BJ (cell line): ENCODE measurements at regions not wholly inside any gene's neighbourhood (a gene's known extent, or its start where the extent isn't known, plus 50 kb on each side); places are given as distances from the start of the nearest gene placed in this dataset.

Source experiments
- CTCF ChIA-PET: fragments of 350-600 bp; formaldehyde crosslinking; extraction: SDS; loops from one replicate; lab custom pipeline; 2021; ENCODE audit warnings: antibody characterized with exemption, inconsistent platforms; lab: Yijun Ruan, JAX
- POLR2A ChIA-PET: fragments of 300-600 bp; sonication (Branson Sonifier 250); formaldehyde crosslinking; extraction: SDS; loops from one replicate; lab custom pipeline; 2021; ENCODE audit warnings: antibody characterized with exemption; lab: Charles Lee
- DNase-seq: peaks from one replicate; pipeline ENCODE4 v3.0.0-alpha.2; 2011; ENCODE audit warnings: low read depth
- H3K27me3 ChIP-seq: 2 replicates; pipeline ENCODE4 v1.6.0; 2011; ENCODE audit warnings: low read length; ENCODE audit not compliant: control insufficient read depth, insufficient read depth
- H3K36me3 ChIP-seq: 2 replicates; pipeline ENCODE4 v1.5.1; 2011; ENCODE audit warnings: low read length; ENCODE audit not compliant: control insufficient read depth, insufficient read depth
- H3K4me3 ChIP-seq: 2 replicates; pipeline ENCODE4 v1.5.1; 2011; ENCODE audit warnings: low read depth, mild to moderate bottlenecking, control low read depth, low read length
- TF ChIP-seq, protein P1 (sequence below): IDR thresholded peaks from 2 replicates; pipeline ENCODE4 v1.5.1; 2011; ENCODE audit warnings: low read depth, mild to moderate bottlenecking, control low read depth, inconsistent platforms, low read length, moderate library complexity; ENCODE audit not compliant: insufficient read depth

DNA sequence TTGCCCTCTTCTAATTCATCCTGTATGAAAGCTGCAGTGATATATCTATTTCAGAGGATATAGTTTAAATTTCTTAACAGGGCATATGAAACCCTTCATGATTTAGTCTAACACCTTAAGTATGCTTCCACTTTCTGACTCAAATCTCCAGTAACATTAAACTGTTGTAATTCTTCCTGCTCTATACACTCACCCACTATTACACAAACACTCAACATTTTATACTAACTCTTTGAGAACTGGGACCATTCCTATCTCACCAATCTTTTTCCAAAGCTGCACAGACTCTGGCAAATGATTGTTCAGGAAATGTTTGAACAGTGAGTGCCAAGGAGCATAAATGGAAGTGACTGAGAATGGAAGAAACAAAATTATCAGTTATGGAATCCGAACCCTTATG lies 560.4 kb upstream of the DPPA4 start:
- Histone ChIP-seq H3K4me3 (no peak overlapping the region), H3K27me3 (no peaks in the 10 kb centered on the region), H3K36me3 (no peaks in the 10 kb centered on the region)
- ChIA-PET CTCF (no interaction called here), POLR2A (no interaction called here)
- TF ChIP-seq, protein P1, sequence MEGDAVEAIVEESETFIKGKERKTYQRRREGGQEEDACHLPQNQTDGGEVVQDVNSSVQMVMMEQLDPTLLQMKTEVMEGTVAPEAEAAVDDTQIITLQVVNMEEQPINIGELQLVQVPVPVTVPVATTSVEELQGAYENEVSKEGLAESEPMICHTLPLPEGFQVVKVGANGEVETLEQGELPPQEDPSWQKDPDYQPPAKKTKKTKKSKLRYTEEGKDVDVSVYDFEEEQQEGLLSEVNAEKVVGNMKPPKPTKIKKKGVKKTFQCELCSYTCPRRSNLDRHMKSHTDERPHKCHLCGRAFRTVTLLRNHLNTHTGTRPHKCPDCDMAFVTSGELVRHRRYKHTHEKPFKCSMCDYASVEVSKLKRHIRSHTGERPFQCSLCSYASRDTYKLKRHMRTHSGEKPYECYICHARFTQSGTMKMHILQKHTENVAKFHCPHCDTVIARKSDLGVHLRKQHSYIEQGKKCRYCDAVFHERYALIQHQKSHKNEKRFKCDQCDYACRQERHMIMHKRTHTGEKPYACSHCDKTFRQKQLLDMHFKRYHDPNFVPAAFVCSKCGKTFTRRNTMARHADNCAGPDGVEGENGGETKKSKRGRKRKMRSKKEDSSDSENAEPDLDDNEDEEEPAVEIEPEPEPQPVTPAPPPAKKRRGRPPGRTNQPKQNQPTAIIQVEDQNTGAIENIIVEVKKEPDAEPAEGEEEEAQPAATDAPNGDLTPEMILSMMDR: no peak
- no peak for DNase-seq

DNA sequence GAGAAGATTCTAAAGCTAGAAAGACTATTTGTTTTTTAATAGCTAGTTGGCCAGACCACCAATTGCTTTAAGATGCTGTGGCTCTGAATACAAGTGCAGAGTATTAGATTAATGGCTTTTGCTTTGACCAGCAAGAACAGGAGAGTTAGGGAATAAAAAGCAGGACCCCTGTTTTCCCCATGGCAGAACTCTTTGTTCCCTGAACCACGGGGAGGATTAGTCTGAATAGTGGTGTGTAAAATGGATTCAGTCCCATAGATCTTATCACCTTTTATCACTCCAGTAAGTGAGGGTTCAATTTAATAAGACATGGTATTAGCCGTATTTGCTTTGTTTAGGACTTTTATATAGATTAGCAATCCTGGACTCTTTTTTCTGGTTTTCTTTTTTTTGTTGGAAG lies 562.6 kb upstream of the DPPA4 start:
- Histone ChIP-seq H3K27me3 (no peaks in the 10 kb centered on the region), H3K4me3 (no peak overlapping the region), H3K36me3 (no peaks in the 10 kb centered on the region)
- no peak for DNase-seq
- TF ChIP-seq, protein P1: no peak
- ChIA-PET CTCF (no interaction called here), POLR2A (no interaction called here)

DNA sequence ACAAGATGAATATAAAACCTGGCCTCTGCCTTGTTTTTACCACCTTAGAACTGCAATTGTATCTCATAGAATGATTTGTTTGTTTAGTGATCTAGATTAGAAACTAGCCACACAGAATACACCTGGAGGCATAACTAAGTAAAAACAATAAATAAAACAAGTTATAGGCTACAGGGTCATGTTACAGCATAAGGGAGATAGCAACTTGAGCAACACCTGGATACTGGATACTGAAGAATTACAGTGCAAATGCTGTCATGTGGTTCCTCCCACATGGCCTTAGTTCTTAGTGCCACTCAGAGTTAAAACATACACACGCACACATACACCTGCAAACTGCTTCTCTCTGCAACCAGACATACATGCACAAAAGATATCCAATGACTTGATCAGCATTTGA lies 563.4 kb upstream of the DPPA4 start:
- no peaks in the 10 kb centered on the region for H3K36me3 ChIP-seq
- no peak for DNase-seq
- POLR2A ChIA-PET: no interaction called here
- TF ChIP-seq, protein P1: no peak
- CTCF ChIA-PET: no interaction called here
- H3K4me3 ChIP-seq: no peak overlapping the region
- H3K27me3 ChIP-seq: no peaks in the 10 kb centered on the region

- H3K36me3 ChIP-seq: no peaks in the 10 kb centered on the region
- no peaks in the 10 kb centered on the region for H3K27me3 ChIP-seq
- TF ChIP-seq, protein P1: no peak
- CTCF ChIA-PET: no interaction called here
- DNase-seq: no peak
- H3K4me3 ChIP-seq: no peak overlapping the region
- POLR2A ChIA-PET: no interaction called here
Measured at GRCh38 chr3:109902549-109902948, 565.2 kb upstream of the DPPA4 start.

DNA sequence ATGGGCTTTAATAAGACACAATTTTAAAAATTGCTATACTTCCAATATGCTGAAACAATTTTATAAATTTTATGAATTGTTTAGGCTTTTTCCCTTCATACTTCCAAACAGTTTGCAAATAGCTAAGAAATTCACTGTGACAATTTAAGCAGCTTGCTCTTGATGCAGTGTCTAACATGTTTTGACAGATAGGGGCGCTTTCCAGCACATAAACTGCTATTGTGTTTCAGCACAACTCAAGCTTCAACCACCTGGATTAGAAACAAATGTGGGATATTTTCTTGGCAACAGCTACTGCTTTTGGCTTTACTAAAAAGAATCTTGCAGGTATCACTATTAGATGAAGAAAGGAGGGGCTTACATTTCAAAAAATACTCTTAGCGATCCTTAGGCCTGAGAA lies 565.8 kb upstream of the DPPA4 start:
- no peak overlapping the region for H3K4me3 ChIP-seq
- TF ChIP-seq, protein P1: no peak
- H3K36me3 ChIP-seq: no peaks in the 10 kb centered on the region
- ChIA-PET POLR2A (no interaction called here), CTCF (no interaction called here)
- H3K27me3 ChIP-seq: no peaks in the 10 kb centered on the region
- no peak for DNase-seq
